NCI-H1092 treated with DMSO at 0.1 percent for 48 hours (cell line): ENCODE measurements at regions not wholly inside any gene's neighbourhood (a gene's known extent, or its start where the extent isn't known, plus 50 kb on each side); places are given as distances from the start of the nearest gene placed in this dataset.

Experiments
- DNase-seq: peaks from one replicate; lab custom pipeline; 2025; lab: John Stamatoyannopoulos, UW

- DNase-seq: no peak
These were observed 633.1 kb downstream of the IRX1 start for GRCh38 chr5:4228708-4229107.

- no peak for DNase-seq
These were observed 634.0 kb downstream of the IRX1 start for GRCh38 chr5:4229414-4230292.

- no peak for DNase-seq
These were observed 634.8 kb downstream of the IRX1 start for GRCh38 chr5:4230471-4230785.

- DNase-seq: no peak
These were observed 635.4 kb downstream of the IRX1 start for GRCh38 chr5:4230786-4231641.

- DNase-seq: no peak
These were observed 636.5 kb downstream of the IRX1 start for GRCh38 chr5:4232084-4232483.

- no peak for DNase-seq
These were observed 638.0 kb downstream of the IRX1 start for GRCh38 chr5:4233671-4234070.

- no peak for DNase-seq
These were observed 648.0 kb downstream of the IRX1 start for GRCh38 chr5:4243479-4244264.

GRCh38 chr5:4244306-4244705 lies 648.7 kb downstream of the IRX1 start:
- DNase-seq: no peak

GRCh38 chr5:4245076-4245475 lies 649.4 kb downstream of the IRX1 start:
- no peak for DNase-seq

GRCh38 chr5:4245511-4245910 lies 649.9 kb downstream of the IRX1 start:
- no peak for DNase-seq

- no peak for DNase-seq
These were observed 650.8 kb downstream of the IRX1 start for GRCh38 chr5:4246447-4246846.

GRCh38 chr5:4250254-4250653 lies 654.6 kb downstream of the IRX1 start:
- DNase-seq: no peak

GRCh38 chr5:4252385-4252784 lies 656.8 kb downstream of the IRX1 start:
- DNase-seq: no peak

GRCh38 chr5:4254736-4255135 lies 659.1 kb downstream of the IRX1 start:
- DNase-seq: no peak

- no peak for DNase-seq
These were observed 659.8 kb downstream of the IRX1 start for GRCh38 chr5:4255441-4255840.

GRCh38 chr5:4258170-4258569 lies 662.5 kb downstream of the IRX1 start:
- DNase-seq: no peak

- DNase-seq: no peak
These were observed 675.6 kb downstream of the IRX1 start for GRCh38 chr5:4271193-4271592.

- no peak for DNase-seq
These were observed 679.6 kb downstream of the IRX1 start for GRCh38 chr5:4275232-4275631.

GRCh38 chr5:4294878-4295277 lies 699.2 kb downstream of the IRX1 start:
- no peak for DNase-seq

GRCh38 chr5:4295663-4296339 lies 700.2 kb downstream of the IRX1 start:
- no peak for DNase-seq

GRCh38 chr5:4306057-4306456 lies 710.4 kb downstream of the IRX1 start:
- no peak for DNase-seq

GRCh38 chr5:4309026-4309425 lies 713.4 kb downstream of the IRX1 start:
- no peak for DNase-seq
